Lung (tissue), 11 donors: ENCODE measurements at regions not wholly inside any gene's neighbourhood (a gene's known extent, or its start where the extent isn't known, plus 50 kb on each side); places are given as distances from the start of the nearest gene placed in this dataset.
A peak's percentile ranks its signal among the peaks of the same experiment; 100 is the strongest.

Experiments
- ATAC-seq: fragments of 200-7000 bp; cut with Tn5 transposase; one replicate; pipeline ENCODE4 v1.9.1; 2020; ENCODE audit warnings: moderate number of reproducible peaks; ENCODE audit not compliant: insufficient read depth, low FRiP score
- DNase-seq, 3 donors: peaks; one replicate each; pipeline ENCODE4 v3.0.0-alpha.2; 2013 to 2017
- H3K27ac ChIP-seq, 2 donors: one replicate each; pipeline ENCODE4 v1.5.1; 2013; ENCODE audit warnings: mild to moderate bottlenecking in 2 of 2, moderate library complexity in 2 of 2, control low read depth in 1 of 2, inconsistent platforms in 1 of 2, low read depth in 1 of 2, low read length in 1 of 2
- H3K27me3 ChIP-seq, 3 donors: one replicate each; pipeline ENCODE4 v1.5.1; 2013; ENCODE audit warnings: low read length in 2 of 3; ENCODE audit not compliant: control insufficient read depth in 3 of 3, insufficient read depth in 3 of 3
- H3K36me3 ChIP-seq, 4 donors: one replicate each; pipeline ENCODE4 v1.5.1; 2013; ENCODE audit warnings: low read length in 4 of 4, mild to moderate bottlenecking in 1 of 4, moderate library complexity in 1 of 4; ENCODE audit not compliant: control insufficient read depth in 4 of 4, insufficient read depth in 4 of 4
- H3K4me1 ChIP-seq, 5 donors: one replicate each; pipeline ENCODE4 v1.5.1; 2013; ENCODE audit warnings: low read length in 5 of 5, mild to moderate bottlenecking in 2 of 5, moderate library complexity in 1 of 5; ENCODE audit not compliant: control insufficient read depth in 5 of 5, insufficient read depth in 5 of 5
- H3K4me3 ChIP-seq: one replicate; pipeline ENCODE4 v1.5.1; 2013; ENCODE audit warnings: mild to moderate bottlenecking, control low read depth, moderate library complexity
- H3K9ac ChIP-seq, 2 donors: one replicate each; pipeline ENCODE4 v1.5.1; 2013; ENCODE audit warnings: low read length in 2 of 2, control low read depth in 1 of 2; ENCODE audit not compliant: insufficient read depth in 1 of 2
- H3K9me3 ChIP-seq, 4 donors: one replicate each; pipeline ENCODE4 v1.5.1; 2013; ENCODE audit warnings: low read length in 3 of 4, mild to moderate bottlenecking in 1 of 4, moderate library complexity in 1 of 4; ENCODE audit not compliant: control insufficient read depth in 4 of 4, insufficient read depth in 3 of 4
- WGBS, 2 donors: extraction: QIAGEN DNeasy Blood & Tissue Kit; methylation state at CpG; one replicate each; pipeline ENCODE4 v1.1.7; 2013; 5-methylcytosine and 5-hydroxymethylcytosine counted together
- TF ChIP-seq, protein P1 (sequence below): IDR thresholded peaks from 2 replicates; pipeline ENCODE4 v1.5.1; 2012; ENCODE audit warnings: mild to moderate bottlenecking; ENCODE audit errors: control extremely low read depth, extremely low read depth
- donor health status: control.
- donor health status: control.
- donor health status: Bipolar disorder and iron deficiency.
- donor health status: healthy.
- donor health status: DM: yes; HTN: yes; CAD: no.

GRCh38 chr4:71941001-71941400, 90.8 kb upstream of the NPFFR2 start:
- Histone ChIP-seq H3K4me1 (no peaks in the 10 kb centered on the region), H3K27me3 (no peaks in the 10 kb centered on the region), H3K27ac (no peak overlapping the region), H3K36me3 (no peaks in the 10 kb centered on the region), H3K4me3 (no peak overlapping the region), H3K9ac (no peak overlapping the region), H3K9me3 (peaks cover 0 to 5% (median under 1%) of the 10 kb centered on the region in 4 donors)
- DNase-seq (peak in 2 of 3 donors; percentile 21 to 25), ATAC-seq (no peak)
- TF ChIP-seq, protein P1, sequence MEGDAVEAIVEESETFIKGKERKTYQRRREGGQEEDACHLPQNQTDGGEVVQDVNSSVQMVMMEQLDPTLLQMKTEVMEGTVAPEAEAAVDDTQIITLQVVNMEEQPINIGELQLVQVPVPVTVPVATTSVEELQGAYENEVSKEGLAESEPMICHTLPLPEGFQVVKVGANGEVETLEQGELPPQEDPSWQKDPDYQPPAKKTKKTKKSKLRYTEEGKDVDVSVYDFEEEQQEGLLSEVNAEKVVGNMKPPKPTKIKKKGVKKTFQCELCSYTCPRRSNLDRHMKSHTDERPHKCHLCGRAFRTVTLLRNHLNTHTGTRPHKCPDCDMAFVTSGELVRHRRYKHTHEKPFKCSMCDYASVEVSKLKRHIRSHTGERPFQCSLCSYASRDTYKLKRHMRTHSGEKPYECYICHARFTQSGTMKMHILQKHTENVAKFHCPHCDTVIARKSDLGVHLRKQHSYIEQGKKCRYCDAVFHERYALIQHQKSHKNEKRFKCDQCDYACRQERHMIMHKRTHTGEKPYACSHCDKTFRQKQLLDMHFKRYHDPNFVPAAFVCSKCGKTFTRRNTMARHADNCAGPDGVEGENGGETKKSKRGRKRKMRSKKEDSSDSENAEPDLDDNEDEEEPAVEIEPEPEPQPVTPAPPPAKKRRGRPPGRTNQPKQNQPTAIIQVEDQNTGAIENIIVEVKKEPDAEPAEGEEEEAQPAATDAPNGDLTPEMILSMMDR, result no peak
- WGBS, 2 donors, result 62 to 70% methylated on average over 1 of the region's 1 CpG

DNA sequence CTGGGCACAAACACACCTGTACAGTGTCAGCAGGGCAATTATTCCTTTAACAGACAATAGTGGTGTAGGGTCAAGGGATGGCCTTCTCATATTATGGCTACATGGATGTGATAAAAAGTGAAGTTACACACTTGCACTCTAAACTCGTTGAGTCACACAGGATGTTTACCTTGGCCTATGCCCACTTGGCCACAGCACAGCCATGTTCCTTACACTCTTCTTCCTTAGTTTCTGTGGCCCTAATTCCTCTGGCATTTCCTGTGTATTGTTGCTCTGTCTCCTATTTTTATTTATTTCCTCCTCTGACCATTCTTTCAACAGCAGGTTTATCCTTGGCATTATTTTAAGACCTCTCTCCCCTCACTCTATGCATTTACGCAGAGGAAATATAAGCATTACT, 86.8 kb upstream of the NPFFR2 start:
- H3K27me3 ChIP-seq, result no peaks in the 10 kb centered on the region
- no peak overlapping the region for H3K4me3 ChIP-seq
- no peak overlapping the region for H3K9ac ChIP-seq
- WGBS, 2 donors, result 56 to 84% methylated on average over 2 of the region's 2 CpGs
- no peaks in the 10 kb centered on the region for H3K36me3 ChIP-seq
- DNase-seq (peak in 1 of 3 donors; percentile 6), ATAC-seq (no peak)
- H3K27ac ChIP-seq, result no peak overlapping the region
- TF ChIP-seq, protein P1, result no peak
- peaks cover 0 to 6% (median 2%) of the 10 kb centered on the region in 4 donors for H3K9me3 ChIP-seq
- H3K4me1 ChIP-seq, result no peaks in the 10 kb centered on the region

DNA sequence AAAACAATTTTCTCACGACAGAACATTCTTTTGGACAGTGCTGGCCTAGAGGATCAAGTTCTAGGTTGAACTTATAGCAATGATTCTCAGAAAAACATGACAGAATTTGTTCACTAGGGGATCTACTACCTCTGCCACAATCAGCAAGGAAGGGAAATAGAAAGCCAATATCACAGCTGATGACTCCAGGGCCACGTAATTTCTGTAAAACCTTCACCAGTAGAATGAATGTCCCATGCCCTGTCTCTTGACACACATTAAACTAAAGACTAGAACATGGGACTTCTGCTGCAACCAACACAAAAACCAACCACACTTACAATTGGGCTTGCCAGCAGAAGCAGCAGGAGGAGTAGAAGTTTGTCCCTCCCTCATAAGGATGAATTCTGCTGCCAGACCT, 86.0 kb upstream of the NPFFR2 start:
- no peak overlapping the region for H3K27ac ChIP-seq
- DNase-seq (no peak), ATAC-seq (no peak)
- WGBS, 2 donors, result 40 to 83% methylated on average over 2 of the region's 2 CpGs
- no peak overlapping the region for H3K4me3 ChIP-seq
- no peak overlapping the region for H3K9ac ChIP-seq
- H3K4me1 ChIP-seq, result no peaks in the 10 kb centered on the region
- H3K36me3 ChIP-seq, result no peaks in the 10 kb centered on the region
- H3K9me3 ChIP-seq, result peaks cover 0 to 6% (median 2%) of the 10 kb centered on the region in 4 donors
- H3K27me3 ChIP-seq, result no peaks in the 10 kb centered on the region
- TF ChIP-seq, protein P1, result no peak

GRCh38 chr4:71958978-71959377, 72.8 kb upstream of the NPFFR2 start:
- TF ChIP-seq, protein P1, result no peak
- DNase-seq (no peak), ATAC-seq (no peak)
- no peak overlapping the region for H3K9ac ChIP-seq
- no peak overlapping the region for H3K4me3 ChIP-seq
- H3K27me3 ChIP-seq, result no peaks in the 10 kb centered on the region
- H3K9me3 ChIP-seq, result peaks cover 0 to 4% (median 0%) of the 10 kb centered on the region in 4 donors
- H3K27ac ChIP-seq, result no peak overlapping the region
- no peaks in the 10 kb centered on the region for H3K36me3 ChIP-seq
- no peaks in the 10 kb centered on the region for H3K4me1 ChIP-seq
- WGBS, 2 donors, result 38 to 64% methylated on average over 2 of the region's 2 CpGs
